B cell (primary cell): ENCODE measurements at regions not wholly inside any gene's neighbourhood (a gene's known extent, or its start where the extent isn't known, plus 50 kb on each side); places are given as distances from the start of the nearest gene placed in this dataset.

Source experiments
- ATAC-seq: fragments of 200-7000 bp; cut with Tn5 transposase; one replicate; pipeline ENCODE4 v1.10.0; 2021; ENCODE audit warnings: low read depth, mild to moderate bottlenecking, moderate number of reproducible peaks, moderate library complexity
- CTCF ChIA-PET: fragments of 350-600 bp; sonication (Branson Sonifier 250); formaldehyde crosslinking; loops from one replicate; lab custom pipeline; 2021; ENCODE audit warnings: antibody characterized with exemption, inconsistent platforms; lab: Charles Lee
- POLR2A ChIA-PET: fragments of 350-600 bp; sonication (Branson Sonifier 250); formaldehyde crosslinking; loops from one replicate; lab custom pipeline; 2021; ENCODE audit warnings: antibody characterized with exemption; lab: Charles Lee
- DNase-seq: peaks from one replicate; pipeline ENCODE4 v3.0.0; 2013
- H2AFZ ChIP-seq: 2 replicates; pipeline ENCODE4 v1.6.1; 2012; ENCODE audit warnings: mild to moderate bottlenecking, low read depth, low read length; ENCODE audit not compliant: insufficient read depth, poor library complexity, severe bottlenecking
- H3K27ac ChIP-seq, 2 donors: 1 replicate in 1 of 2; 2 replicates in 1 of 2; pipeline ENCODE4 v1.5.1; 2012 to 2013; ENCODE audit warnings: low read length in 2 of 2, mild to moderate bottlenecking in 2 of 2, moderate library complexity in 1 of 2
- H3K27me3 ChIP-seq, 4 experiments: fragments of 200-600 bp in 1 of 4; sonication (generic) in 1 of 4; replicated peaks in 1 of 4; 1 replicate in 2 of 4; 2 replicates in 2 of 4; pipeline versions ENCODE4 v1.6.1 to v1.7.0; 2013 to 2016; ENCODE audit warnings: low read length in 3 of 4, mild to moderate bottlenecking in 2 of 4, mixed read lengths in 1 of 4, moderate library complexity in 1 of 4; ENCODE audit not compliant: insufficient read depth in 4 of 4, control insufficient read depth in 3 of 4; ENCODE audit errors: control extremely low read depth in 1 of 4
- H3K36me3 ChIP-seq, 2 experiments: replicated peaks in 1 of 2; 1 replicate in 1 of 2; 2 replicates in 1 of 2; pipeline versions ENCODE4 v1.6.1 to v1.7.1; 2013; ENCODE audit warnings: low read length in 1 of 2; ENCODE audit not compliant: insufficient read depth in 2 of 2, control insufficient read depth in 1 of 2; ENCODE audit errors: control extremely low read depth in 1 of 2, extremely low read depth in 1 of 2
- H3K4me1 ChIP-seq, 2 donors: fragments of 200-600 bp in 1 of 2; sonication (generic) in 1 of 2; 1 replicate in 1 of 2; 2 replicates in 1 of 2; pipeline versions ENCODE4 v1.5.1 to v1.6.1; 2013 to 2017; ENCODE audit warnings: low read length in 2 of 2; ENCODE audit not compliant: control insufficient read depth in 2 of 2, insufficient read depth in 2 of 2
- H3K4me2 ChIP-seq: replicated peaks from 2 replicates; pipeline ENCODE3; 2012; ENCODE audit warnings: mild to moderate bottlenecking, low read depth, low read length; ENCODE audit not compliant: poor library complexity, severe bottlenecking
- H3K4me3 ChIP-seq, 5 experiments: fragments of 200-600 bp in 1 of 5; sonication (generic) in 1 of 5; 1 replicate in 3 of 5; 2 replicates in 2 of 5; pipeline versions ENCODE4 v1.5.1 to v1.7.0; 2011 to 2016; ENCODE audit warnings: low read length in 4 of 5, mild to moderate bottlenecking in 4 of 5, low read depth in 2 of 5, control low read depth in 1 of 5, moderate library complexity in 1 of 5; ENCODE audit not compliant: insufficient read depth in 1 of 5; ENCODE audit errors: control extremely low read depth in 1 of 5, extremely low read depth in 1 of 5
- H3K79me2 ChIP-seq: fragments of 200-600 bp; sonication (generic); one replicate; pipeline ENCODE4 v1.6.0; 2016; ENCODE audit warnings: low read length; ENCODE audit not compliant: control insufficient read depth, insufficient read depth
- H3K9ac ChIP-seq: fragments of 200-600 bp; sonication (generic); 2 replicates; pipeline ENCODE4 v1.6.1; 2017; ENCODE audit warnings: mild to moderate bottlenecking, low read length, moderate library complexity
- H3K9me3 ChIP-seq, 3 donors: one replicate each; pipeline versions ENCODE4 v1.6.1 to v1.7.1; 2013; ENCODE audit warnings: low read length in 2 of 3; ENCODE audit not compliant: control insufficient read depth in 2 of 3, insufficient read depth in 1 of 3; ENCODE audit errors: control extremely low read depth in 1 of 3
- H4K20me1 ChIP-seq: 2 replicates; pipeline ENCODE4 v1.6.0; 2012; ENCODE audit warnings: mild to moderate bottlenecking, low read length; ENCODE audit not compliant: insufficient read depth, control insufficient read depth, poor library complexity, severe bottlenecking
- H3K27ac Mint-ChIP-seq: one replicate; pipeline ENCODE4 v1.8.0; 2021; ENCODE audit warnings: mixed read lengths
- H3K27me3 Mint-ChIP-seq: one replicate; pipeline ENCODE4 v1.8.0; 2021; ENCODE audit warnings: mixed read lengths
- H3K4me1 Mint-ChIP-seq: one replicate; pipeline ENCODE4 v1.8.0; 2021; ENCODE audit warnings: mixed read lengths
- H3K4me3 Mint-ChIP-seq: one replicate; pipeline ENCODE4 v1.8.0; 2021; ENCODE audit warnings: mixed read lengths
- H3K9me3 Mint-ChIP-seq: one replicate; pipeline ENCODE4 v1.8.0; 2022; ENCODE audit warnings: mixed read lengths; ENCODE audit not compliant: insufficient read depth
- EZH2 ChIP-seq: IDR thresholded peaks from 2 replicates; pipeline ENCODE4 v1.6.1; 2012; ENCODE audit warnings: borderline replicate concordance, low read depth, mild to moderate bottlenecking, moderate library complexity, low read length; ENCODE audit not compliant: insufficient read depth, poor library complexity, severe bottlenecking
- WGBS: methylation state at CpG from one replicate; pipeline ENCODE4 v1.1.5; 2013; ENCODE audit warnings: missing lambda C conversion rate; ENCODE audit not compliant: insufficient coverage; 5-methylcytosine and 5-hydroxymethylcytosine counted together
- intact Hi-C: fragments of 100-400 bp; cut with micrococcal nuclease; formaldehyde crosslinking; loops from one replicate; pipeline ENCODE4 v1.10.0; 2022
- TF ChIP-seq, protein P1 (sequence below): fragments of 200-600 bp; IDR thresholded peaks from one replicate; pipeline ENCODE4 v1.8.0; 2022; ENCODE audit warnings: antibody characterized with exemption, mild to moderate bottlenecking

DNA sequence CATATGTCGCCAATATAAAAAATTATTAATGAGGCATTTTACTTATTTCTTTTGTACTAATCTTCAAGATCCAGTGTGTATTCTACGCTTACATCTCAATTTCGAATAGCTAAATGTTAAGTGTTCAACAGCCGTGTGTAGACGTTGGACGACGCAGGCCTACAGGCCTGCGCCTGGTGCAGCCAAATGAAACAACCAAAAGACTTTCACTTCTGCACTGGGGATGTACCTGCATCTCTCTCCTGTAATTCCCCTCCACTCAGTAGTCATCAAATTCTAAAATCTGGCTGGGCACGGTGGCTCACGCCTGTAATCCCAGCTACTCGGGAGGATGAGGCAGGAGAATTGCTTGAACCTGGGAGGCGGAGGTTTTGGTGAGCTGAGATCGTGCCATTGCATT lies 76.8 kb upstream of the HNRNPU start:
- DNase-seq, result peak; percentile 85
- Mint-ChIP-seq H3K4me3 (peak overlapping the region; percentile 74), H3K27me3 (no peaks in the 10 kb centered on the region), H3K9me3 (no peaks in the 10 kb centered on the region), H3K4me1 (peaks cover 32% of the 10 kb centered on the region), H3K27ac (peak overlapping the region; percentile 92)
- ChIA-PET CTCF (interaction anchor here (0.5 to 2.9 kb wide), 7 partner anchors 11 to 143 kb away, joined by 3 to 14 read pairs (median 5); partner anchors contain the start of gene HNRNPU), POLR2A (interaction anchor here (0.6 to 2.6 kb wide), 10 partner anchors 9 to 240 kb away, joined by 3 to 16 read pairs (median 4); partner anchors contain the start of genes COX20 and HNRNPU)
- H3K36me3 ChIP-seq, result no peaks in the 10 kb centered on the region
- ATAC-seq, result peak; percentile 84
- intact Hi-C loops, result loop anchor here (1.0 kb wide), 1 partner anchor 29 kb away; no protein-coding TSS in a partner anchor
- H4K20me1 ChIP-seq, result no peaks in the 10 kb centered on the region
- WGBS, result 21% methylated on average over 10 of the region's 13 CpGs
- no peak overlapping the region for H2AFZ ChIP-seq
- peaks cover 0 to 2% (median 0%) of the 10 kb centered on the region in 3 donors for H3K9me3 ChIP-seq
- H3K4me3 ChIP-seq, result no peak overlapping the region
- no peaks in the 10 kb centered on the region for H3K27me3 ChIP-seq
- peaks cover 29 to 43% of the 10 kb centered on the region in 2 donors for H3K4me1 ChIP-seq
- H3K9ac ChIP-seq, result no peak overlapping the region
- H3K79me2 ChIP-seq, result no peaks in the 10 kb centered on the region
- H3K27ac ChIP-seq, result peak overlapping the region; percentile 81 to 87
- TF ChIP-seq, protein P1, sequence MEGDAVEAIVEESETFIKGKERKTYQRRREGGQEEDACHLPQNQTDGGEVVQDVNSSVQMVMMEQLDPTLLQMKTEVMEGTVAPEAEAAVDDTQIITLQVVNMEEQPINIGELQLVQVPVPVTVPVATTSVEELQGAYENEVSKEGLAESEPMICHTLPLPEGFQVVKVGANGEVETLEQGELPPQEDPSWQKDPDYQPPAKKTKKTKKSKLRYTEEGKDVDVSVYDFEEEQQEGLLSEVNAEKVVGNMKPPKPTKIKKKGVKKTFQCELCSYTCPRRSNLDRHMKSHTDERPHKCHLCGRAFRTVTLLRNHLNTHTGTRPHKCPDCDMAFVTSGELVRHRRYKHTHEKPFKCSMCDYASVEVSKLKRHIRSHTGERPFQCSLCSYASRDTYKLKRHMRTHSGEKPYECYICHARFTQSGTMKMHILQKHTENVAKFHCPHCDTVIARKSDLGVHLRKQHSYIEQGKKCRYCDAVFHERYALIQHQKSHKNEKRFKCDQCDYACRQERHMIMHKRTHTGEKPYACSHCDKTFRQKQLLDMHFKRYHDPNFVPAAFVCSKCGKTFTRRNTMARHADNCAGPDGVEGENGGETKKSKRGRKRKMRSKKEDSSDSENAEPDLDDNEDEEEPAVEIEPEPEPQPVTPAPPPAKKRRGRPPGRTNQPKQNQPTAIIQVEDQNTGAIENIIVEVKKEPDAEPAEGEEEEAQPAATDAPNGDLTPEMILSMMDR, result no peak
- no peak for TF ChIP-seq EZH2
- peak overlapping the region; percentile 71 for H3K4me2 ChIP-seq

DNA sequence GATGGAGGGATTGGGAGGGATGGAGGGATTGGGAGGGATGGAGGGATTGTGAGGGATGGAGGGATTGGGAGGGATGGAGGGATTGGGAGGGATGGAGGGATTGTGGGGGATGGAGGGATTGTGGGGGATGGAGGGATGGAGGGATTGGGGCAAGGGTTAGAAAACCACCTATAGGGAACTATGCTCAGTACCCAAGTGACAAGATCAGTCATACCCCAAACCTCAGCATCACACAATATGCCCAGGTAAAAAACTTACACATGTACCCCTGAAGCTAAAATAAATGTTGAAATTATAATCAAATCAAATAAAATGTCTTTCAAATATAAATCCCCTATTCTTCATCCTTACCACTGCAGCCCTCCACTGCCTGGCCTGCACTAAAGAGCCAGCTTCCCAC lies 72.8 kb upstream of the HNRNPU start:
- ChIA-PET POLR2A (no interaction called here), CTCF (no interaction called here)
- Mint-ChIP-seq H3K4me3 (no peak overlapping the region), H3K27ac (no peak overlapping the region), H3K4me1 (peaks cover 20% of the 10 kb centered on the region), H3K27me3 (no peaks in the 10 kb centered on the region), H3K9me3 (no peaks in the 10 kb centered on the region)
- no peak for TF ChIP-seq EZH2
- TF ChIP-seq, protein P1, result peak; percentile 14
- intact Hi-C loops, result no loop called here
- no peak for DNase-seq
- H3K4me3 ChIP-seq, result no peak overlapping the region
- peaks cover 25 to 29% of the 10 kb centered on the region in 2 donors for H3K4me1 ChIP-seq
- H3K79me2 ChIP-seq, result no peaks in the 10 kb centered on the region
- ATAC-seq, result no peak
- no peak overlapping the region for H2AFZ ChIP-seq
- no peak overlapping the region for H3K4me2 ChIP-seq
- no peak overlapping the region for H3K27ac ChIP-seq
- no peaks in the 10 kb centered on the region for H3K9me3 ChIP-seq
- no peaks in the 10 kb centered on the region for H4K20me1 ChIP-seq
- no peaks in the 10 kb centered on the region for H3K36me3 ChIP-seq
- H3K27me3 ChIP-seq, result no peaks in the 10 kb centered on the region
- no peak overlapping the region for H3K9ac ChIP-seq
